ENCODE measurements at regions not wholly inside any gene's neighbourhood (a gene's known extent, or its start where the extent isn't known, plus 50 kb on each side); places are given as distances from the start of the nearest gene placed in this dataset.

DNA sequence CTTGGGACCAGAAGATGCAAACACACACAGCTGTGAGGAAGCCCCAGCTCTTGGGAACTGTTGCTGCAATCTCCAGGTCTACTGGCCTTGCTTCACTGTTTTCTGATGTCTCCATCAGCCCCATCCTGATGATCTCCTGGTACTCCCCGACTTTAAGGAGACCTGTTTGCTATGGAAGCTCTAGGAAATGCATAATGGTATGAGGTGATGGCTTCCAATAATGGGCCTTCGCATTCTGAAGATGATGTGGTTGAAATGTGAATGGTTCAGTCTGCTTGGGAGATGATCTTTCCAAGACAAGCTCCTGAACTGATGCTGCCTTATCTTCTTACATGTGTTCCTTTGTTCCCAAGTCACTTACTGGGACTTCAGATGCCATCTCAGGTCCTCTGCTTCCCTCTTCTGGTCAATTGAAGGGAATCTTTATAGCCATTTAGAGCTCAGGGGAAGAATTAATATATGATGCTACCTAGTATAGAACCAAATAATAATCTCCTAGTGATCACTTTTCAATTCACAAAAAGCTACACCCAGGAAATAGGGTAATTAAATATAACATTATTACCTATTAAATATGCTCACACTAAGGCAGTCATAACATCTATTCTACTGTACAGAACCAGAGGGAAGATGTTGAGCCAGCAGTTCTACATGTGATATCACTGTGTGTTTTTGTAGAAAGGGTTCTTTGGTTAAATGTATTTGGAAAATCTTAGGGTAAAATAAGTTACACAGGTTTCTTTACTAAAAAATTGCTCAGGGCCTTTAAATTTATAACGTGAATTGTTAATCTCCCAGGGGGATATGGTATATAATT is 73.9 kb upstream of the VTCN1 start:
- Histone ChIP-seq H3T11ph (ENCODE audit: low read length) (no peak overlapping the region), H2BK5ac (ENCODE audit: insufficient read length, low read length) (no peak overlapping the region), H2BK120ac (ENCODE audit: low read depth, low read length, poor library complexity, severe bottlenecking) (no peak overlapping the region), H3K9me3 (ENCODE audit: control insufficient read depth, low read depth, low read length) (no peaks in the 10 kb centered on the region), H2AFZ (ENCODE audit: low read length) (no peak overlapping the region), H3K27ac (ENCODE audit: insufficient read length, low read depth, low read length) (no peak overlapping the region), H2BK15ac (ENCODE audit: low read depth, low read length) (no peak overlapping the region), H3K23me2 (ENCODE audit: insufficient read length, low read depth, low read length, poor library complexity, severe bottlenecking) (no peaks in the 10 kb centered on the region), H2AK5ac (ENCODE audit: insufficient read length, low read length) (no peak overlapping the region), H3K18ac (ENCODE audit: insufficient read length, low read depth, low read length) (no peak overlapping the region), H3K27me3 (ENCODE audit: insufficient read depth, low read length) (no peaks in the 10 kb centered on the region), H3K23ac (ENCODE audit: insufficient read length, low read depth, low read length) (no peak overlapping the region), H2BK20ac (ENCODE audit: low read depth, low read length, poor library complexity, severe bottlenecking) (no peak overlapping the region), H3K4me1 (ENCODE audit: insufficient read depth, low read length) (no peaks in the 10 kb centered on the region), H4K5ac (ENCODE audit: insufficient read length, low read depth, low read length) (no peak overlapping the region), H3K79me1 (ENCODE audit: insufficient read depth, low read depth, low read length, poor library complexity, severe bottlenecking) (no peaks in the 10 kb centered on the region), H4K91ac (ENCODE audit: insufficient read length, low read depth, low read length) (no peak overlapping the region), H2BK12ac (ENCODE audit: insufficient read length, low read depth, low read length) (no peak overlapping the region), H3K79me2 (ENCODE audit: insufficient read depth, low read length) (no peaks in the 10 kb centered on the region), H3K9ac (ENCODE audit: extremely low read depth, insufficient read length, low read length) (no peak overlapping the region), H3K4ac (ENCODE audit: low read depth, low read length) (no peak overlapping the region), H4K8ac (replicated peaks; ENCODE audit: insufficient read length, low read depth, low read length) (no peak overlapping the region), H3K56ac (ENCODE audit: insufficient read length, low read depth, low read length) (no peak overlapping the region), H3K14ac (ENCODE audit: insufficient read depth, low read length) (no peak overlapping the region), H3K4me2 (ENCODE audit: insufficient read depth, insufficient read length, low read length) (no peak overlapping the region), H4K20me1 (ENCODE audit: control insufficient read depth, insufficient read depth, insufficient read length) (no peaks in the 10 kb centered on the region)
- WGBS (ENCODE audit: extremely low coverage, insufficient read length, low lambda C conversion rate) = no CpG with 5 or more reads among the region's 3 CpGs
- peaks cover 15 to 20% of the 10 kb centered on the region in 2 experiments for H3K4me1 Mint-ChIP-seq
- no peak overlapping the region for H3K27ac Mint-ChIP-seq
- no peaks in the 10 kb centered on the region for H3K27me3 Mint-ChIP-seq (ENCODE audit: low read depth)
- no peak overlapping the region for H3K4me3 Mint-ChIP-seq
- H3K36me3 Mint-ChIP-seq (ENCODE audit: insufficient read depth in 1 of 3, low read depth in 3 of 3) = no peaks in the 10 kb centered on the region; a peak in 2 of 7 replicates
- peak; percentile 33 for DNase-seq
- TF ChIP-seq, protein P1, sequence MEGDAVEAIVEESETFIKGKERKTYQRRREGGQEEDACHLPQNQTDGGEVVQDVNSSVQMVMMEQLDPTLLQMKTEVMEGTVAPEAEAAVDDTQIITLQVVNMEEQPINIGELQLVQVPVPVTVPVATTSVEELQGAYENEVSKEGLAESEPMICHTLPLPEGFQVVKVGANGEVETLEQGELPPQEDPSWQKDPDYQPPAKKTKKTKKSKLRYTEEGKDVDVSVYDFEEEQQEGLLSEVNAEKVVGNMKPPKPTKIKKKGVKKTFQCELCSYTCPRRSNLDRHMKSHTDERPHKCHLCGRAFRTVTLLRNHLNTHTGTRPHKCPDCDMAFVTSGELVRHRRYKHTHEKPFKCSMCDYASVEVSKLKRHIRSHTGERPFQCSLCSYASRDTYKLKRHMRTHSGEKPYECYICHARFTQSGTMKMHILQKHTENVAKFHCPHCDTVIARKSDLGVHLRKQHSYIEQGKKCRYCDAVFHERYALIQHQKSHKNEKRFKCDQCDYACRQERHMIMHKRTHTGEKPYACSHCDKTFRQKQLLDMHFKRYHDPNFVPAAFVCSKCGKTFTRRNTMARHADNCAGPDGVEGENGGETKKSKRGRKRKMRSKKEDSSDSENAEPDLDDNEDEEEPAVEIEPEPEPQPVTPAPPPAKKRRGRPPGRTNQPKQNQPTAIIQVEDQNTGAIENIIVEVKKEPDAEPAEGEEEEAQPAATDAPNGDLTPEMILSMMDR (conservative IDR thresholded peaks at IDR 0.05) = peak; percentile 86
- peaks cover 0 to 2% of the 10 kb centered on the region in 2 experiments; a peak in 1 of 5 replicates for H3K9me3 Mint-ChIP-seq

Data from H9 (cell line).